K562 (cell line): ENCODE measurements at regions not wholly inside any gene's neighbourhood (a gene's known extent, or its start where the extent isn't known, plus 50 kb on each side); places are given as distances from the start of the nearest gene placed in this dataset.

Source experiments
- ATAC-seq: fragments of 200-7000 bp; cut with Tn5 transposase; 3 replicates; pipeline ENCODE4 v1.9.1; 2020; ENCODE audit warnings: moderate library complexity
- BruUV-seq: library from RNA; stranded (reverse); fragments of 400-500 nt; replicated peaks from 2 replicates; lab custom pipeline; 2021; lab: Mats Ljungman, UMichigan
- CTCF ChIA-PET: fragments of 300-600 bp; formaldehyde crosslinking; extraction: SDS; loops from one replicate; lab custom pipeline; 2021; ENCODE audit warnings: low intra/inter-chr PET ratio; lab: Yijun Ruan, JAX
- POLR2A ChIA-PET: fragments of 300-600, 350-650 bp; sonication (Branson Sonifier 250); formaldehyde crosslinking; extraction: SDS; loops from one replicate; lab custom pipeline; 2021; ENCODE audit warnings: antibody characterized with exemption, inconsistent platforms; lab: Yijun Ruan, JAX
- DNase-seq, 4 experiments: peaks; one replicate each; pipeline versions ENCODE4 v3.0.0 to v3.0.0-alpha.2; 2011 to 2018; ENCODE audit warnings: low spot score in 3 of 4, mixed read lengths in 3 of 4; ENCODE audit errors: extremely low read depth in 1 of 4
- FAIRE-seq: peaks from 2 replicates; lab custom pipeline; 2011; peaks lifted over from hg19 to GRCh38; lab: Jason Lieb, UNC
- H2AFZ ChIP-seq: 2 replicates; pipeline ENCODE4 v1.6.0; 2011; ENCODE audit warnings: low read depth, low read length, control low read depth, inconsistent platforms
- H3K27ac ChIP-seq: fragments of 200-600 bp; 3 replicates; pipeline ENCODE4 v1.8.0; 2011; ENCODE audit warnings: low read depth, mild to moderate bottlenecking, control low read depth, inconsistent platforms, low read length, moderate library complexity, mixed read lengths; ENCODE audit errors: extremely low read depth
- H3K27me3 ChIP-seq, 2 experiments: fragments of 300-600 bp in 1 of 2; 2 replicates in 1 of 2; 3 replicates in 1 of 2; pipeline versions ENCODE4 v1.6.0 to v1.8.0; 2011; ENCODE audit warnings: inconsistent platforms in 2 of 2, low read length in 2 of 2, mild to moderate bottlenecking in 1 of 2, mixed read lengths in 1 of 2, moderate library complexity in 1 of 2; ENCODE audit not compliant: control insufficient read depth in 2 of 2, insufficient read depth in 2 of 2
- H3K36me3 ChIP-seq: fragments of 300-600 bp; 3 replicates; pipeline ENCODE4 v1.8.0; 2011; ENCODE audit warnings: mild to moderate bottlenecking, low read length, inconsistent platforms; ENCODE audit not compliant: control insufficient read depth, insufficient read depth
- H3K4me1 ChIP-seq, 2 experiments: fragments of 200-600 bp in 1 of 2; replicated peaks in 1 of 2; 2 replicates in 1 of 2; 3 replicates in 1 of 2; pipeline versions ENCODE4 v1.5.1 to v1.8.0; 2011; ENCODE audit warnings: inconsistent platforms in 2 of 2, low read length in 2 of 2, mild to moderate bottlenecking in 1 of 2, mixed read lengths in 1 of 2, moderate library complexity in 1 of 2; ENCODE audit not compliant: control insufficient read depth in 2 of 2, insufficient read depth in 2 of 2
- H3K4me2 ChIP-seq: 2 replicates; pipeline ENCODE4 v1.6.1; 2011; ENCODE audit warnings: low read length, control low read depth, inconsistent platforms, mixed read lengths; ENCODE audit not compliant: insufficient read depth
- H3K4me3 ChIP-seq: fragments of 200-600 bp; sonication (generic), shearing (Covaris generic); 2 replicates; pipeline ENCODE4 v1.5.1; 2016; ENCODE audit warnings: control low read depth, inconsistent platforms
- H3K79me2 ChIP-seq: fragments of 200-600 bp; 3 replicates; pipeline ENCODE4 v1.8.0; 2011; ENCODE audit warnings: low read length, inconsistent platforms; ENCODE audit not compliant: control insufficient read depth, insufficient read depth
- H3K9ac ChIP-seq, 2 experiments: 2 replicates each; pipeline versions ENCODE4 v1.6.0 to v1.6.1; 2011; ENCODE audit warnings: low read depth in 2 of 2, low read length in 2 of 2, control low read depth in 1 of 2, inconsistent platforms in 1 of 2, mild to moderate bottlenecking in 1 of 2, mixed read lengths in 1 of 2; ENCODE audit not compliant: insufficient read depth in 1 of 2
- H3K9me1 ChIP-seq: one replicate; pipeline ENCODE4 v1.6.0; 2011; ENCODE audit warnings: inconsistent platforms, mild to moderate bottlenecking, low read length, moderate library complexity; ENCODE audit not compliant: control insufficient read depth, insufficient read depth
- H3K9me3 ChIP-seq: replicated peaks from 2 replicates; pipeline ENCODE4 v1.5.1; 2011; ENCODE audit warnings: low read depth, low read length, inconsistent platforms; ENCODE audit not compliant: control insufficient read depth, insufficient read depth
- H4K20me1 ChIP-seq: replicated peaks from 2 replicates; pipeline ENCODE4 v1.6.1; 2011; ENCODE audit warnings: low read length, inconsistent platforms, mixed read lengths; ENCODE audit not compliant: control insufficient read depth, insufficient read depth
- FOXK2 ChIP-seq, 2 experiments: fragments of 450-650 bp; IDR thresholded peaks in 1 of 2; conservative IDR thresholded peaks in 1 of 2; 2 replicates each; pipeline ENCODE4 v1.6.1; 2016; ENCODE audit warnings: low read depth in 2 of 2, mild to moderate bottlenecking in 1 of 2
- HDAC2 ChIP-seq: fragments of 450-650 bp; IDR thresholded peaks from 2 replicates; pipeline ENCODE4 v1.6.1; 2016; ENCODE audit warnings: mild to moderate bottlenecking
- NCOR1 ChIP-seq: fragments of 450-650 bp; IDR thresholded peaks from 2 replicates; pipeline ENCODE4 v1.6.1; 2016; ENCODE audit warnings: mild to moderate bottlenecking, moderate library complexity
- NELFE ChIP-seq: IDR thresholded peaks from 2 replicates; pipeline ENCODE4 v1.6.1; 2011; ENCODE audit warnings: mild to moderate bottlenecking; ENCODE audit not compliant: insufficient read depth, insufficient read length
- NR2C2 ChIP-seq, 2 experiments: fragments of 200-800 bp in 1 of 2; sonication (Bioruptor generic) in 1 of 2; sonication (generic) in 1 of 2; formaldehyde crosslinking in 1 of 2; IDR thresholded peaks; 2 replicates each; pipeline versions ENCODE4 v1.6.1 to v1.8.0; 2016 to 2022; ENCODE audit warnings: mild to moderate bottlenecking in 1 of 2, missing compliant biosample characterization in 1 of 2, missing genetic modification characterization in 1 of 2, missing genetic modification reagents in 1 of 2
- RBBP5 ChIP-seq: fragments of 200-600 bp; sonication (generic); IDR thresholded peaks from 2 replicates; pipeline ENCODE4 v1.6.1; 2012; ENCODE audit warnings: borderline replicate concordance, mild to moderate bottlenecking, low read length, control low read depth, inconsistent platforms; ENCODE audit not compliant: insufficient read depth, poor library complexity, severe bottlenecking
- SMARCA4 ChIP-seq: fragments of 450-650 bp; IDR thresholded peaks from 2 replicates; pipeline ENCODE4 v1.6.1; 2016
- TCF15 ChIP-seq: fragments of 250-450 bp; sonication (Bioruptor Pico); IDR thresholded peaks from 2 replicates; pipeline ENCODE4 v1.8.0; 2022; ENCODE audit warnings: moderate library complexity, mild to moderate bottlenecking, inconsistent platforms
- TFAM ChIP-seq: fragments of 250-450 bp; sonication (Bioruptor Pico); conservative IDR thresholded peaks from 2 replicates; pipeline ENCODE4 v1.5.0; 2021; ENCODE audit warnings: mild to moderate bottlenecking, moderate library complexity
- ZBTB5 ChIP-seq: fragments of 450-650 bp; IDR thresholded peaks from 2 replicates; pipeline ENCODE4 v1.6.1; 2017; ENCODE audit warnings: antibody characterized with exemption
- ZNF197 ChIP-seq: fragments of 200-800 bp; sonication (Bioruptor generic); IDR thresholded peaks from 2 replicates; pipeline ENCODE4 v1.6.1; 2016; ENCODE audit warnings: low read depth, missing genetic modification characterization, missing compliant biosample characterization
- ZNF76 ChIP-seq: fragments of 250-450 bp; sonication (Bioruptor Pico); IDR thresholded peaks from 2 replicates; pipeline ENCODE4 v1.4.0; 2020; ENCODE audit warnings: mild to moderate bottlenecking, moderate library complexity, borderline replicate concordance
- WGBS: fragments of 100-300 bp; shearing (Covaris generic); methylation state at CpG from one replicate; pipeline ENCODE4 v1.1.6; 2016; ENCODE audit warnings: low coverage, mixed read lengths; ENCODE audit not compliant: insufficient coverage; ENCODE audit errors: missing lambda C conversion rate; 5-methylcytosine and 5-hydroxymethylcytosine counted together
- in situ Hi-C: fragments of 300-500 bp; cut with MboI; formaldehyde crosslinking; loops from 4 replicates; pipeline ENCODE4 v1.15.0; 2018; ENCODE audit warnings: inconsistent platforms, mixed read lengths
- intact Hi-C: fragments of 100-400 bp; cut with micrococcal nuclease; formaldehyde crosslinking; loops from 2 replicates; pipeline ENCODE4 v1.14.2; 2022
- TF ChIP-seq, protein P1 (sequence below): sonication (generic); formaldehyde crosslinking; IDR thresholded peaks from 2 replicates; pipeline ENCODE4 v1.8.1; 2023; ENCODE audit warnings: mild to moderate bottlenecking, missing genetic modification reagents
- TF ChIP-seq, protein P2 (sequence below): fragments of 200-800 bp; sonication (Bioruptor generic); IDR thresholded peaks from 2 replicates; pipeline ENCODE4 v1.6.1; 2017; ENCODE audit warnings: missing genetic modification characterization, missing compliant biosample characterization

DNA sequence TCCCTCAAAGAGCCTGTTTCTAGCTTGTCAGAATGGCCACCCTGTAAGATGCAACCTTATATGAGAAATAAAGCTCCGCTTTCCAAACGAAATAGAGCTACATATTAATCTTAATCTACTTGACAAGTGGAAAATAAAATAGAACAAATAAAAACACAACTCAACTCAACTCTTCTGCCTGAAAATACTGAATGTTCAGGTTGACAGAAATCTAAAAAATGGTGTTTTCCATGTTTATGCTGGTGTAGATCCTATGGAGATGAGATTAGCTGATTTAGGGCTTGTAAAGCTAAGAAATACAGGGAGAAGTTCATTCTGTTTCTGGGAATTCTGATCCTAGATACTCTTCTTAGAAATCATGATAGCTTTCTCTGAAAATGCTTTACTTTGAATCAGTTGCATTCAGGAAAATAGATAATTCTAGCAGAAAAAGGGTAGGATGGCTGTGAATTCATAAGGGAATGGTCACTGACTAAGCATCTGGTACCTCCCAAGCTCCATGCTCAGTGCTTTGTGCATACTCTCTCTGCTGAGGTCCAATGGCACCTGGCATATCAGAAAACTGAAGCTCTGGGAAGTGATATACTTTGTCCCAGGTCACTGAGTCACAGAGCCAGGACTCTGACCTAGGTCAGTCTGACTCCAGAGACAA lies 89.2 kb upstream of the EXOC1L start:
- Histone ChIP-seq H3K9me1 (no peaks in the 10 kb centered on the region), H3K79me2 (peaks cover 23% of the 10 kb centered on the region), H3K9ac (peak overlapping the region; percentile 63 to 69; a peak in 3 of 4 replicates), H3K27ac (peak overlapping the region; percentile 94), H3K36me3 (peaks cover 6% of the 10 kb centered on the region; the same call in 2 of the 3 replicates), H3K4me3 (peak overlapping the region; percentile 10; the same call in 1 of the 2 replicates), H3K4me1 (peaks cover 18 to 48% of the 10 kb centered on the region in 2 experiments), H3K4me2 (peak overlapping the region; percentile 67), H3K9me3 (peaks cover 15% of the 10 kb centered on the region), H2AFZ (peak overlapping the region; percentile 67), H4K20me1 (no peaks in the 10 kb centered on the region), H3K27me3 (no peaks in the 10 kb centered on the region)
- peak; percentile 35 for ATAC-seq
- intact Hi-C loops (loop anchor here (1.0 to 5.0 kb wide), 3 partner anchors 58 to 184 kb away; partner anchors contain the start of gene CLOCK), in situ Hi-C loops (loop anchor here (5.0 to 10.0 kb wide), 6 partner anchors 98 to 726 kb away; no protein-coding TSS in a partner anchor)
- POLR2A ChIA-PET, result interaction anchor here (1.0 to 1.1 kb wide), 3 partner anchors 10 to 95 kb away, joined by 3 to 4 read pairs (median 4); no protein-coding TSS in a partner anchor
- DNase-seq, result peak in 2 of 4 experiments; percentile 45 to 72
- no TSS peak for BruUV-seq
- CTCF ChIA-PET, result no interaction called here
- WGBS, result 0% methylated on average over 2 of the region's 2 CpGs
- peak; percentile 73 for FAIRE-seq
- TF ChIP-seq HDAC2 (no peak; the same call in 1 of the 2 replicates), ZNF197 (CRISPR knock-in tag) (peak; percentile 75; the same call in 1 of the 2 replicates), RBBP5 (peak; percentile 43), ZNF76 (CRISPR knock-in tag) (no peak), NELFE (no peak), NR2C2 (CRISPR knock-in tag; IDR thresholded peaks at IDR 0.05) (no peak), NR2C2 (tag; IDR thresholded peaks at IDR 0.05) (peak; percentile 82; the same call in 1 of the 2 replicates), FOXK2 (conservative IDR thresholded peaks at IDR 0.05 in 1 of 2, IDR thresholded peaks at IDR 0.05 in 1 of 2; ENCODE audit: low read depth in 2 of 2) (peak in 1 of 2 experiments; percentile 30; a peak in 1 of 4 replicates), TCF15 (CRISPR knock-in tag) (no peak), TFAM (no peak), ZBTB5 (0 out of 2 replicates have a peak, but pooled peaks have one; percentile 42), SMARCA4 (peak; percentile 62), NCOR1 (peak; percentile 50)
- TF ChIP-seq, protein P1, sequence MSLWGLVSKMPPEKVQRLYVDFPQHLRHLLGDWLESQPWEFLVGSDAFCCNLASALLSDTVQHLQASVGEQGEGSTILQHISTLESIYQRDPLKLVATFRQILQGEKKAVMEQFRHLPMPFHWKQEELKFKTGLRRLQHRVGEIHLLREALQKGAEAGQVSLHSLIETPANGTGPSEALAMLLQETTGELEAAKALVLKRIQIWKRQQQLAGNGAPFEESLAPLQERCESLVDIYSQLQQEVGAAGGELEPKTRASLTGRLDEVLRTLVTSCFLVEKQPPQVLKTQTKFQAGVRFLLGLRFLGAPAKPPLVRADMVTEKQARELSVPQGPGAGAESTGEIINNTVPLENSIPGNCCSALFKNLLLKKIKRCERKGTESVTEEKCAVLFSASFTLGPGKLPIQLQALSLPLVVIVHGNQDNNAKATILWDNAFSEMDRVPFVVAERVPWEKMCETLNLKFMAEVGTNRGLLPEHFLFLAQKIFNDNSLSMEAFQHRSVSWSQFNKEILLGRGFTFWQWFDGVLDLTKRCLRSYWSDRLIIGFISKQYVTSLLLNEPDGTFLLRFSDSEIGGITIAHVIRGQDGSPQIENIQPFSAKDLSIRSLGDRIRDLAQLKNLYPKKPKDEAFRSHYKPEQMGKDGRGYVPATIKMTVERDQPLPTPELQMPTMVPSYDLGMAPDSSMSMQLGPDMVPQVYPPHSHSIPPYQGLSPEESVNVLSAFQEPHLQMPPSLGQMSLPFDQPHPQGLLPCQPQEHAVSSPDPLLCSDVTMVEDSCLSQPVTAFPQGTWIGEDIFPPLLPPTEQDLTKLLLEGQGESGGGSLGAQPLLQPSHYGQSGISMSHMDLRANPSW, result no peak
- TF ChIP-seq, protein P2, sequence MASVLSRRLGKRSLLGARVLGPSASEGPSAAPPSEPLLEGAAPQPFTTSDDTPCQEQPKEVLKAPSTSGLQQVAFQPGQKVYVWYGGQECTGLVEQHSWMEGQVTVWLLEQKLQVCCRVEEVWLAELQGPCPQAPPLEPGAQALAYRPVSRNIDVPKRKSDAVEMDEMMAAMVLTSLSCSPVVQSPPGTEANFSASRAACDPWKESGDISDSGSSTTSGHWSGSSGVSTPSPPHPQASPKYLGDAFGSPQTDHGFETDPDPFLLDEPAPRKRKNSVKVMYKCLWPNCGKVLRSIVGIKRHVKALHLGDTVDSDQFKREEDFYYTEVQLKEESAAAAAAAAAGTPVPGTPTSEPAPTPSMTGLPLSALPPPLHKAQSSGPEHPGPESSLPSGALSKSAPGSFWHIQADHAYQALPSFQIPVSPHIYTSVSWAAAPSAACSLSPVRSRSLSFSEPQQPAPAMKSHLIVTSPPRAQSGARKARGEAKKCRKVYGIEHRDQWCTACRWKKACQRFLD (CRISPR knock-in tag), result no peak
